Suppressor macrophage treated with lipopolysaccharide for 1 hour (primary cell): ENCODE measurements at regions not wholly inside any gene's neighbourhood (a gene's known extent, or its start where the extent isn't known, plus 50 kb on each side); places are given as distances from the start of the nearest gene placed in this dataset.
"Not testable (repeated sequence)": the region's sequence is repeated elsewhere in the genome, so short reads cannot be mapped to it uniquely, and the experiment has no call there.

Experiments used
- DNase-seq, 3 donors: peaks; one replicate each; pipeline ENCODE4 v3.0.0-alpha.2; 2020 to 2022

DNA sequence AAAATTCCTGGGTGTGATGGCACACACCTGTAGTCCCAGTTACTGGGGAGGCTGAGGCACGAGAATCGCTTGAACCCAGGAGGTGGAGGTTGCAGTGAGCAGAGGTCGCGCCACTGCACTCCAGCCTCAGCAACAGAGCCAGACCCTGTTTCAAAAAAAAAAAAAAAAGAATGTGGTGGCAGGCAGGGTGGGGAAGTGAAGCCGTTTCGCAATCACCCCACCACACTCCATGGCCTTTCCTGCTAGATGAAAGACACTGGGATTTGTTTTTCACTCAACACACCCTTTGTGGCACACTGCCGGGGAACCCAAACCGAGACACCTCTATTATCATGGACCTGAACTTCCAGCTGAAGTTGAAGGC, 172.4 kb upstream of the IQSEC1 start:
- peak; percentile 31 to 50 (median 45) for DNase-seq

GRCh38 chr3:13243586-13243985, 170.4 kb upstream of the IQSEC1 start:
- no peak for DNase-seq

DNA sequence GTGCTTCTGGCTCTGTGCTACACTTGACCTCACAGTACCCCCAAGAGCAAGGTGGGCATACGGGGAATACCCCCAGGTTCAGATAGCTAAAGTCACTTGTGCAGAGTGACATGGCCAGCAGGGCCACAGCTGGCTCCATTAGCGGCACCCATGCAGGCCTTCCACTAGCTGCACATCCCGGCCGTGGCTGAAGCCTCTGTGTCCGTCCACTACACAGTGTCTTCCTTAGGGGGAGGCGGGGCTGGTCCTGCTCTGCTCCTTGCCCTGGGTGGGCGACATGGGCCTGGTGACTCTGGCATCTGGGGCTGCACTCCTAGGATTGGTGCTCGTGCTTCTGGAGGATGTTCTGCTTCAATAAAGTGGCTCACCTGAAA, 169.1 kb upstream of the IQSEC1 start:
- DNase-seq = no peak

DNA sequence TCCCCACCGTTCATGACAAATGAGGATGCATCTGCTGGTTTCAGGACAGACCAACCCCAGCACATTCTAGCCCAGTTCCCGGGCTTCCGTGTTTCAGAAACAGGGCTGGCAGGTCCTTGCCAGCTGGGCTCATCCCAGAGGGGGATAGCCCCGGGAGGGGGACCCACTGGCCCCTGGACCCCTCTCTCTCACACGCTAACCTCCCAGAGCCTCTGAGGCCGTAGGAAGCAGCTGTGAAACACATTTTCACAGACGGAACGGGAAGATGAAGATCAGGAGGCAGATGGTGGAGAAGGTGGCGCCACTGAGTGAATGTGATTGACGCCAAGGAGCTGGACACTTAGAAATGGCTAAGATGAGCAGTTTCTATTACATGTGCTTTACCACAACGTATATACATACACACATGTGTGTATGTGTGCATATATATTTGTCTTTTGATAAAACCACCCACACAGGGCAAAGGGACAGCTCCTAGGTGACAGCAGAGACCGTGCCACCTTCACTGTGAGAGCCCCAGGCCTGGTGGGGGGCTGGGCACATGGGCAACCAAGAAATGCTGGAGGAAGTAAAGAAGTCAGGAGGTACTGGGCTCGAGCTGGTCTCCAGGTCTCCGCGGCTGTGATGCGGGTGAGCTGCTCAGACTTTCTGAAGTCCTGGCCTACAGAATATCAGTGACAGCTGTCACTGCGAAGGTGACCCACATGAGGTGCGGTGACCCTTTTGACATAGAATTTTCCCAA, 168.6 kb upstream of the IQSEC1 start:
- no peak for DNase-seq

DNA sequence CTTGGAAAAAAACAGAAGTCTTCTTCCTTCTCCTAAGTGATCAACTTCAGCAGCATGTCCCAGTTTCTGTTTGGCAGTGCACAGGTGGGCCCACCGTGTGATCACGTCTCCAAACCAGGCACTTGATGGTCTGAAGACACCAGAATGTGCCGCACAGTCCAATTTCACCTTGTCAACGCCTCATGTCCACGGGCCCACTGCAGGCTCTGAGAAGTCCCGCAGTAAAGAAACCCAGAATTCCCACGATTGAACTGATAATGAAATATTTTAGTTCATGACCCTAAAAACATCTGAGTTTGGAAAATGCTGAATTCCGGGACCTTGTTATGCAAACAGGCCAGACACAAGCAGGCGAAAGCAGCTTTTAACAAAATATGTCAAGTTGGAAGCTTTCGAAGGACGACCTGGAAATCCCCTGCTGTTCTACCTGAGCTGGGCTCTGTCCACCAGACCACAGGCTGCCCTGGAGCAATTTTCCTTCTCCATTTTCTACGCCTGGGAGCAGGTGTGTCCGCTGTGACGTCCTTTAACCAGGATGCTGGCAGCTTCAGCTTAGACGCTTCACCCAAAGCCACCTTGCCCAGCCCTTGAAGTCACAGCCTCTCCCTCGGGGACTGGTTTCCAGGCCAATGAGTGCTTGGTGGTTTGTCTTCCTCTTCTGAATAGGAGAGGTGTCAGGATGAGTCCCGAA, 167.8 kb upstream of the IQSEC1 start:
- no peak for DNase-seq

GRCh38 chr3:13239467-13239760, 166.2 kb upstream of the IQSEC1 start:
- DNase-seq = no peak

GRCh38 chr3:13238687-13239466, 165.6 kb upstream of the IQSEC1 start:
- no peak for DNase-seq

DNA sequence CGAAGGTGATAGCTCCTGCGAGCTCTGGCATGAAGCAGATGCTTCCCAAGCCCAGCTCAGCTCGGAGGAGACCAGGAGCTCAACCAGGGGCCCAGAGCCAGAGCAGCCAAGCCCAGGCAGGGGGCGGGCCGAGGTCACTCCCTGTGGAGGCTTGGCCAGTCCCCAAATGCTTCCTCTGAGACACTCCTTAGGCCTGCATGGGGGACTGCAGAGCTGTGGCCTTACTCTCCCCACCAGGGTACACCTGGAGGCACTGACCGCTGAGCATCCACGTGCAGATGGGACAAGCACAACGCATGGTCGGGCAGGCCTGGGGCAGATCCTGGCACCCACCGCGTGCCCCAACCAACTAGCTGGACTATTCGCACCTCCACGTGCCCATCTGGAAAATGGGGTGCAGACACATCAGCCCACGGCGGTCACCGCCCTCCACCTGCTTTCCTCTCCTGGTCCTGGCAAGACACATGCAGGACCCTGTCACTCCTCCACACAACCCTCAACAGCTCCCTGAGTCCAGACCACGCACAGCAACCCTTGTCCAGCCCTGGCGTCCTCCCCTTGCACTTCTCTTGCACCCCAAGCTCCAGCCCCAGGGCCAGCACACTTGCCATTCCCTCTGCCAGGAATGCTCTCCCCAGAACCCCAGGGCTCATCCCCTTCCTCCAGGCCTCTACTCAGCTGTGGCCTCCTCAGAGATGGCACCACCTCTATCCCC, 164.7 kb upstream of the IQSEC1 start:
- no peak for DNase-seq

DNA sequence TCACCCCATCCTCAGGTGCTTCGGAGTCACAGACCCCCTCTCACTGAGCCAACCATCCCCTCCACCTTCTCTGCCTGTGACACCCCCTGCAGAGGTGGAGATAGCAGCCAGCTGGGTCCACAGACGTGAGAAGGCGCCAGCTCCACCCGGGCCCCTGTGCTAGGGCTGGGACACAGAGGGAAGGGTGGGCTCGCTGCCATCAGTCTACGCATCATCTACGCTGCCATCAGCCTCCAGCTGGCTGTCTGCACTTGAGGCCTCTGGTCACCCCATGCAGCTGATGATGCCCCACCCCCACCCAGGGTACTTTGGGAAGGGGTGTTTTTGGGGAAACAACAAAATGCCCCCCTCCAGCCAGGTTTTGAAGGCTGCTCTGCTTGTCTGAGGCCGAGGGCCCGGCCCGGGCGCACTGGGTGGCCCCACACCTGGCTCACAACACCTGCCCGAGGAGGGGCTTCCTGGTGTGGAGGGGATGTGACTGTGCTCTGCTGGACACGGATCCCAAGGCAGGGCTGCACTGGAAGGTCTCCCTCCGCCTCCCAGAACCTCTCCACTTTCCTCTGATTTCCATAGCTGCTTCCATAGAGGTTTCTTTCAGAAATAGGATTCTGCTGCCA, 163.4 kb upstream of the IQSEC1 start:
- no peak for DNase-seq

DNA sequence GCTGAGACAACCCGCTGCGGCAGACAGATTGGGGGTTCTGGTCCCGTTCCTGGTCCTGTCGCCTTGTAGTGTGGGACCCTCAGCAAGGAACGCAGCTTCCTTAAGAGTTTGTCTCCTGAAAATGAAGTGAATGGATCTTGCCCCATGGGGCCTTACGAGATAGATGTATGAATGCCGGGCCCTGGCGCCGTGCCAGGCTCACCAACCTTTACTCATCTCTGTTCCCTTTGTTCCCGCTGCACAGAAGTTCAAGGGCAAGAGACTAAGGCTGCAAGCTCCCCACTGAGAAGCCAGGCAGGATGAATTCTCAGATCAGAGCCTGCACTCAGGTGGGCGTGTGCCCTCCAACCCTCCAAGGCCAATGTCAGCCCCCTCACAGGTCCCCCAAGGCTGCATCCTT, 162.7 kb upstream of the IQSEC1 start:
- DNase-seq = peak in 1 of 3 donors; percentile 10

DNA sequence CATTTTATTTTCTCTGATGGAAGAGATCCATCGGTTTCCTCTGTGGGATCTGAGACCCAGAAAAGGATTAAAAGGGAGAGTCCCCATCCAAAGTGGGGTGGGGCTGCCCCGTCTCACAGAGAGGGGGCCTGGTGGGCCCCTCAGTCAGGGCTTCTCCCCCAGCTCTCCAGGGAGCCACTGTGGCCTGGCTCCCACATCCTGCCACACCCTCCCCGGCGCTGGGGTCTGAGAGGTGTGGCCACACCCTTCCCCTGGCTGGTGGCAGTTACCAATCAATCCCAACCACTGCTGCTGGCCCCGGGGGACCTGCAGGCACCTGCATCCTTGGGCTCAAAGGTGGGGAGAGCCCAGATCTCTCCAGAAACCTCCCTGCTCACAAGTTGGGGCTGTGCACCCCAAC, 161.8 kb upstream of the IQSEC1 start:
- DNase-seq = no peak

DNA sequence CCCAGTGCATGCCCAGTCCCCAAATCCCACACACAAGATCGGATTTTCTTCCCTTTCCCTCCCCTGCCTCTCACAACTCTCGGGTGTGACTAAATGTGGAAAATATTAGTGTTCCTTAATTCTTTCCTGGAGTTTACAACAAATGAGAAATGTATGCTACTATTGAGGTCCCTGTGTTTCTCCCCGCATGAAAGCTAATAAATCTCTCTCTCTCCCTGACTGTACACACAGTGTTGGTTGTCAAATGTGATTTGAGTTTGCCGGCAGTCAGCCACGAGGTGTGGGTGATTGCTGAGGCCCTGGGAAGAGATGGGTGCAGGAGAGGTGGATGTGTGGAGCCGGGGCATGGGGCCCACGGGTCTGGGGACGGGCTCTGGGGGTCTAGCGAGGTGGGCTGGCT, 161.4 kb upstream of the IQSEC1 start:
- DNase-seq = peak in 1 of 3 donors; percentile 5

- DNase-seq = peak in 2 of 3 donors; percentile 7 to 19
Observed at GRCh38 chr3:13233487-13234485, 160.6 kb upstream of the IQSEC1 start.

DNA sequence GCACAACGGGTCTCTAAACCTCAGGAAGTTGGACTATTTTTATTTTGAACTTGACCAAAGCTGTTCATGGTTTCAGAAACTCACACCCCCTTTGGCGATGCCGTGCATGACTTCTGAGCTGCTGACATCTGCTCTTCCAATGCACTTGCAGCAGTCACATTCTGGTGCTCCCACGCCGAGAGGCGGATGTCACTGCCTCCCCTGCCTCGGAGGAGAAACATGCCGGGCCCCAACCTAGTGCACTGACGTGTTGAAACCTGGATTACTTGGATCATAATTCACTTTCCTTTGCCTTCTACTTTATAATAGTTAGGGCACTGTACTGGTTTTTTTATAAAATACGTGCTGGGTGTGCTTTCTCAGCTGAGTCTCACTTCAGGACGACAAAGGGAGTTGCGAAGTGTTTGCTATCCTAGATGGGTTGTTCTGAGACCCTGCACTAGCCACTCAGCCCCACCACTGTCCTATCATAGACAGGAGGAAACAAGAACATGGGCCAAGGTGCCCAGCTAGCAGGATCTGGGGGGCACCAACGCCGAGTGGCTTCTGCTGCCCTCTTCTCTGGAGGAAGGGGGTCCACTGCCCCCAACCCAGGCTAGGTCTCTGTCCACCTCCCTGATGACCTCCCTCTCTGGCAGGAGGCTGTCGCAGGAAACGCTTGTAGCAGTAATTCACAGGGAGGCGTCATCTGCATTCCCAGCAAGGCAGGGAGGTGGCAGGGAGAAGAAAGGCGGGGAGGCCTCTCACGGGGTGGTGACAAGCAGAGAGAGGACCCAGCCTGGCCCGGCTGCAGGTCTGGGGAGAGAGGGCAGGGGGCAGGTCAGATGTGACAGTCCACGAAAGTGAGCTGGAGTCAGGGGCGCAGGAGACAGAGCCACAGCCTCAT, 158.8 kb upstream of the IQSEC1 start:
- DNase-seq = no peak

GRCh38 chr3:13229273-13229949, 156.2 kb upstream of the IQSEC1 start:
- DNase-seq = peak; percentile 17 to 32 (median 31)

GRCh38 chr3:13228584-13228983, 155.4 kb upstream of the IQSEC1 start:
- no peak for DNase-seq

DNA sequence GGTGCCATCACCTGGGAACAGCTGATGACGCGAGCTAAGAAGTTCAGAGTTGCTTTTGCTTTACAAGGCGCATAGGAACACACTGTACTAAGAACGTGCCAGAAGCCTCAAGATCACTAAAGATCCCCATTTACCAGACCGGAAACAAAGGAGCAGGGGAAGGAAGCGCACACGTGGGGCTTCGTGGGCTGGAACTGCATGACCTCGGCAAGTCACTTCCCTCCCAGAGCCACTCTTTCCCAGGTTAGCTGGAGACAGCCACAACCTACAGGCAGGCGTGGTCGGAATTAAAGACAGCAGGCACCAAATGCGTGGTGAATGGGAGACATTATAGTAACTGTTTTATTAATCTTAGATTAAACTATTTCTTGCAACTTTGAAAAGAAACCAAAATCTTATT, 154.9 kb upstream of the IQSEC1 start:
- DNase-seq = not testable (repeated sequence)

DNA sequence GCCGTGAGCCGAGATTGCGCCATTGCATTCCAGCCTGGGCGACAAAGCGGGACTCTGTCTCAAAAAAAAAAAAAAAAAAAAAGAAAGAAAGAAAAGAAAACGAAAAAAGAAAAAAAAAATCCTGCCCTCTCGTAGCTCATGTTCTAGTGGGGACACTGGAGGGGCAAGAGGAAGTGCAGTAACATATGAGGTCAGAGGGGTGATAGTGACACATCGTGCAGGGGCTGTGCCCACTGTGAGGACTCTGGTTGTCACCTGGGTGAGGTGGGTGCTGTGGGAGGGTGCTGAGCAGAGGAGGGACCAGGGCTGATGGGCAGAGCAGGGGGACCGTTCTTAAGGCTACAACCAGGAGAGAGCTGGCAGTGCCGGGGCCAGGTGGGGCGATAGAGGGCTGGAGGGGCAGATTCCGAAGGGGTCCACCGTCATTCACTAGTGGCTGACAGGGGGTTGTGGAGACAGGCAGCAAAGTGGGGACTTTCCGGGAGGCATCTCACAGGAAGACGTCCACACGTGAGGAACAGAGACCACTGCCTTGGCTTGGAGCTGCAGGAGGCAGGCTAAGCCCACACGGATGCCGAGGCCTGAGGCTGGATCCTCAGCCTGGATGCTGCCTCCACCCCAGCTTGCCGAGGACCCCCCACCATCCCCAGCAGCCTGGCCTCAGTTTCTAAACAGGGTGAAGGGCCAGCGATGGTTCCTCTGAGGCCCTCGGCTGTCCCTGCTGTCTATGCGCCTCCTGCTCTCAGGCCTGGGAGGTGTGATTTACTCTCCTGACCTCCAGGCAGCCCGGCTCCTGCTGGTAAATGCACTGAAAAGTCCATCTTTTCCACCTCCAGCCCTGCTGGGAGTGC, 154.3 kb upstream of the IQSEC1 start:
- no peak for DNase-seq

DNA sequence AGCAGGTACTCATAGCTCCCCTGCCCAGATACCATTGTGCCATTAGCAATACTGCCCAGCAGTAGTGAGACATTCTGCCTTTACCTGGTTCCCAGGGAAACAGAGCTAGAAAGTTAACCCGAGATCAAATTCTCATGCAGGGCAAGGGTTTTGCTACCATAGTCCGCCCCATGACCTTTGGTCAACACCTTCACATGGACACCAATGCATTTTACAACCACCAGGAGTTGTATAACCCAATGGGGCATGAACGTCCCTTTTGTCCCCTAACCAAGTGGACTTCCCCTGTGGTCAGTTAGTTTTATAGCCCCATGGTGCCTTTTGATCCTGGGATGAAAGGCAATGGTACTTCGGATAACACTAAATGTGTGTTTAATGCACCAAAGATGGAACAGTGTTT, 151.7 kb upstream of the IQSEC1 start:
- DNase-seq = no peak
